Cerebellar cortex (tissue), 1 donor: ENCODE measurements at regions not wholly inside any gene's neighbourhood (a gene's known extent, or its start where the extent isn't known, plus 50 kb on each side); places are given as distances from the start of the nearest gene placed in this dataset.
"Not testable (repeated sequence)": the region's sequence is repeated elsewhere in the genome, so short reads cannot be mapped to it uniquely, and the experiment has no call there.

ENCODE experiments used
- DNase-seq: peaks from one replicate; pipeline ENCODE4 v3.0.0-alpha.2; 2015; ENCODE audit warnings: low spot score

DNA sequence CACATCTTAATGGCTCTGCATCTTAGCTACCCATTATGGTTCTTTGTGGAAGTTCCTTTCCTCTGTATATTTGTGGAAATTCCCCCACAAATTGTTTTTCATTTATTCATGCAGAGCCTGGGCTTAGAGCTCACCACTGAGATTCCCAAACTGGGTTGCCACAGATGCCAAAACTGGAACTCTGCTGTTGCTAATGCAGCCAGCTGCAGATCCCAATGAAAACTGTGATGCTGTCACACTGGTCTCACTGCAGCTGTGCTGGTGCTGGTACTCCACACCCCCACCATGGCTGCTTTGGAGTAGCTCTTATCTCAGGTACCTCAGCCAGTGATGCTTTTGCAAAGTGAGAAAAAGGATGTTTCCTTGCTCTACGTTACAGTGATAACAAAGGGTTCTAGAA, 87.7 kb downstream of the DCK start:
- no peak for DNase-seq

GRCh38 chr4:71093745-71094144, 100.3 kb downstream of the DCK start:
- DNase-seq: peak; percentile 72

DNA sequence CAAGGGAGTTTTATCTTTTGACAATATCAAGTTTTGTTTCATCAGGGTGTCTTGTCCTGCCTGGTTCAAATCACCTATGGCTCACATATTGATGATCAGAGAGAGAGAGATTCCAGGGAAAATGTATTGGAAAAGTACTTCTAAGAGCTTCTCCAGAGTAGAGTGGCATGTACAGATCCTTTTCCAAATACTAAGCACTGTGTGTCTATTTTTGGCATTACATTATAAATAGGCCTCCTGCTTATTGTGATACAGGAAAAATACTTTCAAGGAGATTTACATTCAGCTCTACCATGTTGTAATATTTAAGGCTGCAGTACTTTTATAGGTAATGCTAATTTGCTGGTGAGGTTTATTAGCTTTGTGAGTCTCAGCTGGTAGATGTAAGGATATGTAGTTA, 100.8 kb downstream of the DCK start:
- peak; percentile 48 for DNase-seq

- DNase-seq: peak; percentile 79
Measured at GRCh38 chr4:71095141-71095540, 101.7 kb downstream of the DCK start.

GRCh38 chr4:71095545-71095944, 102.1 kb downstream of the DCK start:
- no peak for DNase-seq

DNA sequence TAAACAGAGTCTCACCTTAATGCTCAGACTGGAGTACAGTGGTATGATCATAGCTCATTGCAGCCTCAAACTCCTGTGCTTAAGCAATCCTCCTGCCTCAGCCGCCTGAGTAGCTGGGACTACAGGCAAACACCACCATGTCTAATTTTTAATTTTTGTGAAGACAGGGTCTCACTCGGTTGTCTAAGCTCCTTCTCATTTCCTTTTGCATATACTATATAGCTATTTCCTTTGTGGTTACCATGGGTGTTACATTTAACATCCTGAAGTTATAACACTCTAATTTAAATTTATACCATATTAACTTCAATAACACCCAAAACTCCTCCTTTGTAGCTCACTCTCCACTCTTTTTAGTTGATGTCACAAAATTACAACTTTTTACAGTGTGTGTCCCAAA, 114.3 kb downstream of the DCK start:
- DNase-seq: no peak

DNA sequence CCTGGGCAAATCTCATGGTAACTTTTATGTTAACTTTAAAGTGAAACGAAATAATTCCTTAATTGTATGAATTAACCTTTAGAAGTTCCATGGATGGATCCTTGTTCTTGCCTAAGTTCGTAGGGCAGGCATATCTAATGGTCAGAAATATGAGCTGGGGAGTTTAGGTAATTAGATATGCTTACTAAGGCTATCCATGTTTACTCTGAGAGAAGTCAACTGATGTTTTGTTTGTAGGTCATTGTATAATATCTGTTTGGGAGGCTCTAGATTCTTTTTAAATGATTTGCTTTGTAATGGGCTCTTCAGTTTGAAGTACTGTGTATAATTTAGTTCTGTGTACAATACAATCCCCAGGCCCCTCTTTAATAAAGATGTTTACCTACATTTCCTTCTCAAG, 117.0 kb downstream of the DCK start:
- no peak for DNase-seq

- not testable (repeated sequence) for DNase-seq
Measured at GRCh38 chr4:71111133-71111532, 117.7 kb downstream of the DCK start.

DNA sequence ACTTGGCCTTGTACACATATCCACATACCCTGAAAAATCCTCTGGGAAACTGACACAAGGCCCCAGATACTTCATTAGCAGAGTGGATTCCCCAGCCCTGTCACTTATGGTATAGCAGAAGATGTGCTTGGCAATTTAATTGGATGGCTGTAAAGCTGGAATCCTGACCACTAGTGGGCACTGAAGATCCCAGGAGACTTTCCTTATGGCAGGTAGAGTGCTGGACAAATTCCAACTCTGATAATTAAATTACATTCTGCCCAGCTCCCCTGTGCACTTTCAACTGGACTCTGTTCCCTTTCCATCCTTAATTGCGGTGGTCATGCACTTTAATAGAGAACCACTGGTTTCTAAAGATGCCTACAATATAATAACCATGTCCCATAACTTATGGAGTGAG, 119.8 kb downstream of the DCK start:
- DNase-seq: no peak

GRCh38 chr4:71120831-71121524, 127.5 kb downstream of the DCK start:
- no peak for DNase-seq

DNA sequence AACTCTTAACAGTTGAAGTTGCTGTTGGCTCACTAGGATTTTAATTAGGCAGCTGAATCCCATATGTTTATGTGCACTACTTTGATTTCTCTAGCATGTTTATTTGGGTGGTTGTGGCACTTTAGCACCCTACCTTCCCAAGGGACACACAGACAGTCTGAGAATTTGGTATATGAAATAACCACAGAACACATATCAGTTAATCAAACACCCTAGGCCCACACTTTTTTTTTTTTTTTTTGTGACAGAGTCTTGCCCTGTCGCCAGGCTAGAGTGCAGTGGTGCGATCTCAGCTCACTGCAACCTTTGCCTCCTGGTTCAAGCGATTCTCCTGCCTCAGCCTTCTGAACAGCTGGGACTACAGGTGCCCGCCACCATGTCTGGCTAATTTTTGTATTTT, 130.5 kb downstream of the DCK start:
- DNase-seq: no peak

DNA sequence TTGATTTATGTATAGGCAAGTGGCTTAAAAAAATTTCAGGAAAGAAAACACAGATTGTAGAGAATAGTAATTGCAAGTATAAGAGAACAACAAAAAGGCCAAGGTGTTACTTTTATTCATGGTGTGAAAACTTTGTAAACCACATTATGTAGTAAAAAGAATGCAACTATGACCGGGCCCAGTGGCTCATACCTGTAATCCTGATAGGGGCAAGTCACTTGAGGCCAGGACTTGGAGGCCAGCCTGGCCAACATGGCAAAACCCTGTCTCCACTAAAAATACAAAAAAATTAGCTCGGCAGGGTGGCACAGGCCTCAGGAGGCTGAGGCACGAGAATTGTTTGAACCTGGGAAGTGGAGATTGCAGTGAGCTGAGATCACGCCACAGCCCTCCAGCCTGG, 131.7 kb downstream of the DCK start:
- no peak for DNase-seq

DNA sequence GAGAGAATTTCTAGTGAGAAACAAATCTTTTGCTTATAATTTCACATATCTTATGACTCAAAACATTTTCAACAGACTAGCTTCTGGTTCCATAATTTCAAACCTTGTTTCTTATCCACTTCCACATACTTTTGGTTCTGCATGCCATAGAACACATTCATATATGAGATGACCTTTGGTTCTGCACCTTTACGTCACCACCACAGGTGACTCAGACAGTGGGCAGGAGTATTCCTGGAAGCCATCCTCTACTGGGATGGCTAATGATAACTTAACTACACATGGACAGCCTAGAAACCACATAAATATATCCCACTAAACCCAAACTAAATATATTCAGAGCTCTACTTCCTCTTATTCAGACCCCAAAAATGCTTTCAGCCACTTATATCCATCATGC, 133.3 kb downstream of the DCK start:
- no peak for DNase-seq

- DNase-seq: peak; percentile 44
Measured at GRCh38 chr4:71130827-71131603, 137.6 kb downstream of the DCK start.

GRCh38 chr4:71132486-71132885, 139.0 kb downstream of the DCK start:
- DNase-seq: no peak

DNA sequence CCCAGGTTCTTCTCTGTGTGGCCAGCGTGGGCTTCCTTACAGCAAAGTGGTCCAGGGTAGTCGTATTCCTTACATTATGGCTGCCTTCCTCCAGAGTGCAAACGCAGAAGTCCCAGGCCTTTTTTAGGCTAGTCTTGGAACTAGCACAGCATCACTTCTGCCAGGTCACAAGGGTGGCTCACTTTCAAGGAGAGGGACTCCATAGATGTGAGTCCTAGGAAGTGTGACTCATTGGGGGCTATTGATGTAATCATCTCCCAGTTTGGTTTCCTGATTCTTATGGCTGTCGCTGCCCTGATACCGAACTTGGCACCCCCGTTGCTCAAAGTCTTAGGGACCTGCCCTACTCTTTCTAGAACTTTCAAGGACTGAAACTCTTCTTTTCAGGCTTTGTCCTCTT, 140.0 kb downstream of the DCK start:
- no peak for DNase-seq

GRCh38 chr4:71136071-71136470, 142.6 kb downstream of the DCK start:
- DNase-seq: no peak

DNA sequence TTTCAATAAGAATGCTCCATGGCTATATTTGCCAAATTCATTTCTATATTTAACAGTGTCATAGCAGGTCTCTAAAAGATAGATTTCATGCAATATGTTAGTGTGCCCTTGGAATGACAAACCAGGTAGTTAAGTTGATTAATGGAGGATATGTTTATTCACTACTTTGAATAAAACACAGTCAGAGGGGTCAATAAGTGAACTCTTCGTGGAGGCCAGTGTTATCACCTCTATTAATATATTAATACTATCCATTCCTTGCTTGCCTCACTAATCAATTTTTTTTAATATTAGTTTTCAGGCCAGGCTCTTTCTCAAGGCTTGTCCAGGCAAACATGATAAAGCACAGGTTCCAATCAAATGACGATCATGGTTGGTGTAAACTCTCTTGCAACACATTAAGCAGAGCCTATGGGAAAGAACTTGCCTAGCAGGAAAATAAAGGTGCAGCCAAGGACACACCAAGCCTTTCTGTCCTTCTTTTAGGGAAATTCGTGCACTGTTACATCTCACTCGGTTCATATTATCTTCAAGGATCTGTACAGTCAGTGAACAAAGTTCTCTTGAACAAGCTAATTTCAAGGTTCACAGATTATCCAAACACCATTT, 144.7 kb downstream of the DCK start:
- DNase-seq: no peak

GRCh38 chr4:71140563-71140962, 147.1 kb downstream of the DCK start:
- no peak for DNase-seq

DNA sequence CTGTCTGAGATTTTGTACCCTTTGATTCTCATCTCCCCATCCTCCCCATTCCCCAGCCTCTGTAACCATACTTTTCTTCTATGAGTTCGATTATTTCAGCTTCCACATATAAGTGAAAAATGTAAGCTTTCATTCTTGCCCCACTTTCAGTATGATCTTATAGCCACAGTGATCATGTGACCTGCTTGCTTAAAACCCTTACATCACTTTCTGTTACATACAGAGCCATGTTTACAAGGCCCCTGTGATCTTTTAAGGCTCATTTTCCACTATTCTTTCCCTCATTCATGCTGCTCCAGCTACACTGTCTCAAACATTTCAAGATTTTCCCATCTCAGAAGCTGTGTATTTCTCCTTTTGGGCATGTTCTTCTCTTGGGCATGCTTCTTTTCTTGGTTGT, 147.7 kb downstream of the DCK start:
- no peak for DNase-seq

DNA sequence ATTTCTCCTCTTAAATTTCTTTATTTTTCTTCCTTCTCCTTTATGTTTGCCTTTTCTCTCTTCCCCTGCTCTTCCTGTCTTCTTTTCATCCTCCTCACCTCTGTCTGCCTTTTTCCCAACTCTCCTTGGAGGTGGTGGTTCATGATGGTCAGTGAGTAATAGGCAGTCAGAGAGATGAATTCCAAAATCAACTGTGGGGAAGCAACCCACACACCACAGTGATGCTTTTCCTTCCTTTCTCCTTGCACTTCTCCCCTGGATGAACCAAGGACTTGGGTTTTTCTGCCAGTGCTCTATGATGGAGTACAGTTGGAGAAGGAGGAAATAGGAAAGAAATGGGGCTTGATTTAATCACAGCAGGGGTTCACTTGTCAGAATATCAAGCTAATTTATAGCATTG, 153.8 kb downstream of the DCK start:
- no peak for DNase-seq

- no peak for DNase-seq
Measured at GRCh38 chr4:71148545-71148944, 155.1 kb downstream of the DCK start.

DNA sequence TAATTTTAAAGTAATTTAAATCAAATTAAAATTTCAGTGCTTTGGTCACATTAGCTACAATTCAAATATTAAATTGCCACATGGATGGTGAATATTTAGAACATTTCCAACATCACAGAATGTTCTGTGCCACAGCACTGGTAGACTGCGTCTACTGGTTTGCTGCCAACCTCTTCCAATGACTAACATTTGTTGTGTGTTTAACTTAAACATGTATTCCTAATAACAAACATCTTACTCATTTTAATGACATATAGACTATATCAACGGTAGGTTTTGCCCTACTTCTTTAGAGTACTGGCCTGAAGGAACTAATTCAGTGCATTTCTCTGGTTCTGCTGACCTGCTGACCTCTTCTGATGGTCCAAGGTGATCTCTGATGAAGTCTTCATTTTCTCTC, 157.6 kb downstream of the DCK start:
- no peak for DNase-seq
